WTC11 (cell line): ENCODE measurements at regions not wholly inside any gene's neighbourhood (a gene's known extent, or its start where the extent isn't known, plus 50 kb on each side); places are given as distances from the start of the nearest gene placed in this dataset.

Experiments used
- ATAC-seq: fragments of 200-7000 bp; cut with Tn5 transposase; 2 replicates; pipeline ENCODE4 v1.10.0; 2021; ENCODE audit warnings: mild to moderate bottlenecking, moderate library complexity
- CTCF ChIA-PET: fragments of 300-600 bp; sonication (Branson Sonifier 250); formaldehyde crosslinking; loops from one replicate; lab custom pipeline; 2021; ENCODE audit warnings: antibody characterized with exemption; lab: Charles Lee
- POLR2A ChIA-PET: fragments of 350-600 bp; sonication (Branson Sonifier 250); formaldehyde crosslinking; loops from one replicate; lab custom pipeline; 2021; ENCODE audit warnings: antibody characterized with exemption; lab: Charles Lee
- DNase-seq: peaks from one replicate; pipeline ENCODE4 v3.0.0; 2021; ENCODE audit warnings: low spot score
- H3K27ac Mint-ChIP-seq: 2 replicates; pipeline ENCODE4 v1.8.0; 2021; ENCODE audit warnings: mixed read lengths
- H3K27me3 Mint-ChIP-seq: 2 replicates; pipeline ENCODE4 v1.8.0; 2021; ENCODE audit warnings: low read depth, mild to moderate bottlenecking, moderate library complexity, mixed read lengths
- H3K36me3 Mint-ChIP-seq: 2 replicates; pipeline ENCODE4 v1.8.0; 2021; ENCODE audit warnings: mixed read lengths
- H3K4me1 Mint-ChIP-seq: 2 replicates; pipeline ENCODE4 v1.8.0; 2022; ENCODE audit warnings: mixed read lengths
- H3K4me3 Mint-ChIP-seq: 2 replicates; pipeline ENCODE4 v1.8.0; 2021; ENCODE audit warnings: mild to moderate bottlenecking, moderate library complexity, mixed read lengths
- H3K9me3 Mint-ChIP-seq: 2 replicates; pipeline ENCODE4 v1.8.0; 2021; ENCODE audit warnings: mixed read lengths
- ATF1 ChIP-seq: sonication (generic); formaldehyde crosslinking; IDR thresholded peaks from 2 replicates; pipeline ENCODE4 v1.8.1; 2023; ENCODE audit warnings: mild to moderate bottlenecking, moderate library complexity, missing genetic modification reagents
- ELF4 ChIP-seq: sonication (generic); formaldehyde crosslinking; IDR thresholded peaks from 2 replicates; pipeline ENCODE4 v1.8.1; 2022; ENCODE audit warnings: low read depth, mild to moderate bottlenecking, moderate library complexity, missing genetic modification reagents
- FOXK1 ChIP-seq: sonication (generic); formaldehyde crosslinking; IDR thresholded peaks from 2 replicates; pipeline ENCODE4 v1.8.0; 2022; ENCODE audit warnings: mild to moderate bottlenecking, moderate library complexity, missing genetic modification reagents
- JAZF1 ChIP-seq: fragments of 250-450 bp; sonication (Bioruptor Pico); IDR thresholded peaks from 2 replicates; pipeline ENCODE4 v1.9.0; 2021; ENCODE audit warnings: moderate library complexity, mild to moderate bottlenecking, inconsistent platforms
- MYBL2 ChIP-seq: sonication (generic); formaldehyde crosslinking; IDR thresholded peaks from 2 replicates; pipeline ENCODE4 v1.8.1; 2023; ENCODE audit warnings: mild to moderate bottlenecking, moderate library complexity, missing genetic modification reagents
- RELA ChIP-seq: sonication (generic); formaldehyde crosslinking; IDR thresholded peaks from 2 replicates; pipeline ENCODE4 v1.8.1; 2022; ENCODE audit warnings: missing genetic modification reagents, mild to moderate bottlenecking, borderline replicate concordance
- RORB ChIP-seq: fragments of 250-450 bp; sonication (Bioruptor Pico); IDR thresholded peaks from 2 replicates; pipeline ENCODE4 v1.9.0; 2021; ENCODE audit warnings: mild to moderate bottlenecking
- SMAD3 ChIP-seq: sonication (generic); formaldehyde crosslinking; IDR thresholded peaks from 2 replicates; pipeline ENCODE4 v1.8.0; 2022; ENCODE audit warnings: missing genetic modification reagents, mild to moderate bottlenecking, borderline replicate concordance
- ZNF317 ChIP-seq: sonication (generic); formaldehyde crosslinking; IDR thresholded peaks from 2 replicates; pipeline ENCODE4 v1.8.1; 2023; ENCODE audit warnings: low read depth, mild to moderate bottlenecking, moderate library complexity, missing genetic modification reagents, borderline replicate concordance
- ZNF671 ChIP-seq: fragments of 250-450 bp; sonication (Bioruptor Pico); IDR thresholded peaks from 2 replicates; pipeline ENCODE4 v1.8.0; 2021; ENCODE audit warnings: mild to moderate bottlenecking
- TF ChIP-seq, protein P1 (sequence below): fragments of 250-450 bp; sonication (Bioruptor Pico); IDR thresholded peaks from 2 replicates; pipeline ENCODE4 v1.9.0; 2021; ENCODE audit warnings: mild to moderate bottlenecking
- TF ChIP-seq, protein P2 (sequence below): fragments of 250-450 bp; sonication (Bioruptor Pico); IDR thresholded peaks from 2 replicates; pipeline ENCODE4 v1.8.0; 2021; ENCODE audit warnings: mild to moderate bottlenecking
- TF ChIP-seq, protein P3 (sequence below): sonication (generic); formaldehyde crosslinking; IDR thresholded peaks from 2 replicates; pipeline ENCODE4 v1.8.0; 2022; ENCODE audit warnings: mild to moderate bottlenecking, missing genetic modification reagents
- TF ChIP-seq, protein P4 (sequence below): sonication (generic); formaldehyde crosslinking; IDR thresholded peaks from 2 replicates; pipeline ENCODE4 v1.8.0; 2022; ENCODE audit warnings: mild to moderate bottlenecking, missing genetic modification reagents
- TF ChIP-seq, protein P5 (sequence below): sonication (generic); formaldehyde crosslinking; IDR thresholded peaks from 2 replicates; pipeline ENCODE4 v1.8.1; 2023; ENCODE audit warnings: mild to moderate bottlenecking, moderate library complexity, missing genetic modification reagents
- TF ChIP-seq, protein P6 (sequence below): sonication (generic); formaldehyde crosslinking; conservative IDR thresholded peaks from 2 replicates; pipeline ENCODE4 v1.8.1; 2022; ENCODE audit warnings: mild to moderate bottlenecking, missing genetic modification reagents
- TF ChIP-seq, protein P7 (sequence below): sonication (generic); formaldehyde crosslinking; IDR thresholded peaks from 2 replicates; pipeline ENCODE4 v1.8.1; 2023; ENCODE audit warnings: mild to moderate bottlenecking, missing genetic modification reagents
- TF ChIP-seq, protein P8 (sequence below): sonication (generic); formaldehyde crosslinking; IDR thresholded peaks from 2 replicates; pipeline ENCODE4 v1.8.1; 2023; ENCODE audit warnings: mild to moderate bottlenecking, missing genetic modification reagents

DNA sequence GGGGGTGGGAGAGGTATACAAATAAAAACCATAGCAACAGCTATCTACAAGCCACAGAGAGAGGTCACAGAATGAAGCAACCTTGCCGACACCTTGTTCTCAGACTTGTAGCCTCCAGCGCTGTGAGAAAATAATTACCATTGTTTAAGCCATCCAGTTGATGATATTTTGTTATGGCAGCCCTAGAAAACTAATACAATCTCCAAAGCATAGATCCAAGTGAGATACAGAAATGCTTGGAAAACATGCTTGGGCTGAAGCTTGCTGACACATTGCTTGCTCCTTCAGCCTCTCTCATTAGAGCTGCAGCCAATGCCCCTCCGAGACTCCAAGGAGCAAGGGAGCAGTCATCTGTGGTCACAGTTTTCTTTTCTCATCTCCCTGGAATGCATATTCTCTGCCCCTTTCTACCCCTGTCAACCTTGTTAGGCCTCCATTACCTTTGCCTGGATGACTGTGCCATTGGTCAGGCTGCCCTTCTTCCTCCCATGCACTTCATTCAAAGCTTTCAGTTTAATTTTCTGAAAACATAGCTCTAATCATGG, 401.4 kb upstream of the KLF4 start (continued):
- TF ChIP-seq, protein P1, sequence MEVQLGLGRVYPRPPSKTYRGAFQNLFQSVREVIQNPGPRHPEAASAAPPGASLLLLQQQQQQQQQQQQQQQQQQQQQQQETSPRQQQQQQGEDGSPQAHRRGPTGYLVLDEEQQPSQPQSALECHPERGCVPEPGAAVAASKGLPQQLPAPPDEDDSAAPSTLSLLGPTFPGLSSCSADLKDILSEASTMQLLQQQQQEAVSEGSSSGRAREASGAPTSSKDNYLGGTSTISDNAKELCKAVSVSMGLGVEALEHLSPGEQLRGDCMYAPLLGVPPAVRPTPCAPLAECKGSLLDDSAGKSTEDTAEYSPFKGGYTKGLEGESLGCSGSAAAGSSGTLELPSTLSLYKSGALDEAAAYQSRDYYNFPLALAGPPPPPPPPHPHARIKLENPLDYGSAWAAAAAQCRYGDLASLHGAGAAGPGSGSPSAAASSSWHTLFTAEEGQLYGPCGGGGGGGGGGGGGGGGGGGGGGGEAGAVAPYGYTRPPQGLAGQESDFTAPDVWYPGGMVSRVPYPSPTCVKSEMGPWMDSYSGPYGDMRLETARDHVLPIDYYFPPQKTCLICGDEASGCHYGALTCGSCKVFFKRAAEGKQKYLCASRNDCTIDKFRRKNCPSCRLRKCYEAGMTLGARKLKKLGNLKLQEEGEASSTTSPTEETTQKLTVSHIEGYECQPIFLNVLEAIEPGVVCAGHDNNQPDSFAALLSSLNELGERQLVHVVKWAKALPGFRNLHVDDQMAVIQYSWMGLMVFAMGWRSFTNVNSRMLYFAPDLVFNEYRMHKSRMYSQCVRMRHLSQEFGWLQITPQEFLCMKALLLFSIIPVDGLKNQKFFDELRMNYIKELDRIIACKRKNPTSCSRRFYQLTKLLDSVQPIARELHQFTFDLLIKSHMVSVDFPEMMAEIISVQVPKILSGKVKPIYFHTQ, result no peak
- TF ChIP-seq JAZF1 (CRISPR knock-in tag), result no peak

DNA sequence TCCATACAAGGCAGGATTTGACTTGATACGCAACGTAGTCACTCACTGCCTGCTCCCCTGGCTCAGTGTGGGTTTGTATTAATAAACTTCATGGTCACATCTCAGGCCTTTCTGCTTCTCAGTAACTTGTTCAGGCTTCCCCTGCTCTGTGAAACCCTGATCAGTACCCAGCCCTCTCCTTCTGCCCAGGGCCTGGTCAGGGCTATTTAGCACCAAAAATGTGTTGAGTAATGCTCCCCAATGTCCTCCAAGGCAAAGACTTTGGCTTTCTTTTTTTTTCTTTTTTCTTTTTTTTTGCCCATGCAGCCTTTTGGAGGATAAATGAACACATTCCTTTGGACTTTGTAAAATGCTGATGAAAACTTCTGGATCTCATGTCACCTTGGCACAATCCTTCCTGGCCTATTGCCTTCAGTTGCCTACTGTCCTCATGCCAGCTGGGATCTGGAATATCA, 399.2 kb upstream of the KLF4 start:
- Mint-ChIP-seq H3K36me3 (no peaks in the 10 kb centered on the region), H3K4me1 (no peaks in the 10 kb centered on the region), H3K4me3 (no peak overlapping the region), H3K27ac (no peak overlapping the region), H3K27me3 (no peaks in the 10 kb centered on the region), H3K9me3 (peaks cover 25% of the 10 kb centered on the region)
- ATAC-seq (no peak), DNase-seq (no peak)
- POLR2A ChIA-PET, result no interaction called here
- CTCF ChIA-PET, result no interaction called here
- TF ChIP-seq ZNF671 (no peak), ATF1 (CRISPR knock-in tag) (no peak), ELF4 (CRISPR knock-in tag) (no peak), SMAD3 (CRISPR knock-in tag) (no peak), ZNF317 (CRISPR knock-in tag) (no peak), RORB (CRISPR knock-in tag) (no peak), FOXK1 (CRISPR knock-in tag) (no peak), RELA (no peak), MYBL2 (no peak)
- TF ChIP-seq, protein P2, sequence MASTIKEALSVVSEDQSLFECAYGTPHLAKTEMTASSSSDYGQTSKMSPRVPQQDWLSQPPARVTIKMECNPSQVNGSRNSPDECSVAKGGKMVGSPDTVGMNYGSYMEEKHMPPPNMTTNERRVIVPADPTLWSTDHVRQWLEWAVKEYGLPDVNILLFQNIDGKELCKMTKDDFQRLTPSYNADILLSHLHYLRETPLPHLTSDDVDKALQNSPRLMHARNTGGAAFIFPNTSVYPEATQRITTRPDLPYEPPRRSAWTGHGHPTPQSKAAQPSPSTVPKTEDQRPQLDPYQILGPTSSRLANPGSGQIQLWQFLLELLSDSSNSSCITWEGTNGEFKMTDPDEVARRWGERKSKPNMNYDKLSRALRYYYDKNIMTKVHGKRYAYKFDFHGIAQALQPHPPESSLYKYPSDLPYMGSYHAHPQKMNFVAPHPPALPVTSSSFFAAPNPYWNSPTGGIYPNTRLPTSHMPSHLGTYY (CRISPR knock-in tag), result no peak
- TF ChIP-seq, protein P3, sequence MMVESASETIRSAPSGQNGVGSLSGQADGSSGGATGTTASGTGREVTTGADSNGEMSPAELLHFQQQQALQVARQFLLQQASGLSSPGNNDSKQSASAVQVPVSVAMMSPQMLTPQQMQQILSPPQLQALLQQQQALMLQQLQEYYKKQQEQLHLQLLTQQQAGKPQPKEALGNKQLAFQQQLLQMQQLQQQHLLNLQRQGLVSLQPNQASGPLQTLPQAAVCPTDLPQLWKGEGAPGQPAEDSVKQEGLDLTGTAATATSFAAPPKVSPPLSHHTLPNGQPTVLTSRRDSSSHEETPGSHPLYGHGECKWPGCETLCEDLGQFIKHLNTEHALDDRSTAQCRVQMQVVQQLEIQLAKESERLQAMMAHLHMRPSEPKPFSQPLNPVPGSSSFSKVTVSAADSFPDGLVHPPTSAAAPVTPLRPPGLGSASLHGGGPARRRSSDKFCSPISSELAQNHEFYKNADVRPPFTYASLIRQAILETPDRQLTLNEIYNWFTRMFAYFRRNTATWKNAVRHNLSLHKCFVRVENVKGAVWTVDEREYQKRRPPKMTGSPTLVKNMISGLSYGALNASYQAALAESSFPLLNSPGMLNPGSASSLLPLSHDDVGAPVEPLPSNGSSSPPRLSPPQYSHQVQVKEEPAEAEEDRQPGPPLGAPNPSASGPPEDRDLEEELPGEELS, result no peak
- TF ChIP-seq, protein P4, sequence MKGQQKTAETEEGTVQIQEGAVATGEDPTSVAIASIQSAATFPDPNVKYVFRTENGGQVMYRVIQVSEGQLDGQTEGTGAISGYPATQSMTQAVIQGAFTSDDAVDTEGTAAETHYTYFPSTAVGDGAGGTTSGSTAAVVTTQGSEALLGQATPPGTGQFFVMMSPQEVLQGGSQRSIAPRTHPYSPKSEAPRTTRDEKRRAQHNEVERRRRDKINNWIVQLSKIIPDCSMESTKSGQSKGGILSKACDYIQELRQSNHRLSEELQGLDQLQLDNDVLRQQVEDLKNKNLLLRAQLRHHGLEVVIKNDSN, result no peak
- TF ChIP-seq, protein P5, sequence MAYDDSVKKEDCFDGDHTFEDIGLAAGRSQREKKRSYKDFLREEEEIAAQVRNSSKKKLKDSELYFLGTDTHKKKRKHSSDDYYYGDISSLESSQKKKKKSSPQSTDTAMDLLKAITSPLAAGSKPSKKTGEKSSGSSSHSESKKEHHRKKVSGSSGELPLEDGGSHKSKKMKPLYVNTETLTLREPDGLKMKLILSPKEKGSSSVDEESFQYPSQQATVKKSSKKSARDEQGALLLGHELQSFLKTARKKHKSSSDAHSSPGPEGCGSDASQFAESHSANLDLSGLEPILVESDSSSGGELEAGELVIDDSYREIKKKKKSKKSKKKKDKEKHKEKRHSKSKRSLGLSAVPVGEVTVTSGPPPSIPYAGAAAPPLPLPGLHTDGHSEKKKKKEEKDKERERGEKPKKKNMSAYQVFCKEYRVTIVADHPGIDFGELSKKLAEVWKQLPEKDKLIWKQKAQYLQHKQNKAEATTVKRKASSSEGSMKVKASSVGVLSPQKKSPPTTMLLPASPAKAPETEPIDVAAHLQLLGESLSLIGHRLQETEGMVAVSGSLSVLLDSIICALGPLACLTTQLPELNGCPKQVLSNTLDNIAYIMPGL (CRISPR knock-in tag), result no peak
- TF ChIP-seq, protein P6, sequence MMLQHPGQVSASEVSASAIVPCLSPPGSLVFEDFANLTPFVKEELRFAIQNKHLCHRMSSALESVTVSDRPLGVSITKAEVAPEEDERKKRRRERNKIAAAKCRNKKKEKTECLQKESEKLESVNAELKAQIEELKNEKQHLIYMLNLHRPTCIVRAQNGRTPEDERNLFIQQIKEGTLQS (CRISPR knock-in tag), result no peak
- TF ChIP-seq, protein P7, sequence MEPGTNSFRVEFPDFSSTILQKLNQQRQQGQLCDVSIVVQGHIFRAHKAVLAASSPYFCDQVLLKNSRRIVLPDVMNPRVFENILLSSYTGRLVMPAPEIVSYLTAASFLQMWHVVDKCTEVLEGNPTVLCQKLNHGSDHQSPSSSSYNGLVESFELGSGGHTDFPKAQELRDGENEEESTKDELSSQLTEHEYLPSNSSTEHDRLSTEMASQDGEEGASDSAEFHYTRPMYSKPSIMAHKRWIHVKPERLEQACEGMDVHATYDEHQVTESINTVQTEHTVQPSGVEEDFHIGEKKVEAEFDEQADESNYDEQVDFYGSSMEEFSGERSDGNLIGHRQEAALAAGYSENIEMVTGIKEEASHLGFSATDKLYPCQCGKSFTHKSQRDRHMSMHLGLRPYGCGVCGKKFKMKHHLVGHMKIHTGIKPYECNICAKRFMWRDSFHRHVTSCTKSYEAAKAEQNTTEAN (CRISPR knock-in tag), result no peak
- TF ChIP-seq, protein P8, sequence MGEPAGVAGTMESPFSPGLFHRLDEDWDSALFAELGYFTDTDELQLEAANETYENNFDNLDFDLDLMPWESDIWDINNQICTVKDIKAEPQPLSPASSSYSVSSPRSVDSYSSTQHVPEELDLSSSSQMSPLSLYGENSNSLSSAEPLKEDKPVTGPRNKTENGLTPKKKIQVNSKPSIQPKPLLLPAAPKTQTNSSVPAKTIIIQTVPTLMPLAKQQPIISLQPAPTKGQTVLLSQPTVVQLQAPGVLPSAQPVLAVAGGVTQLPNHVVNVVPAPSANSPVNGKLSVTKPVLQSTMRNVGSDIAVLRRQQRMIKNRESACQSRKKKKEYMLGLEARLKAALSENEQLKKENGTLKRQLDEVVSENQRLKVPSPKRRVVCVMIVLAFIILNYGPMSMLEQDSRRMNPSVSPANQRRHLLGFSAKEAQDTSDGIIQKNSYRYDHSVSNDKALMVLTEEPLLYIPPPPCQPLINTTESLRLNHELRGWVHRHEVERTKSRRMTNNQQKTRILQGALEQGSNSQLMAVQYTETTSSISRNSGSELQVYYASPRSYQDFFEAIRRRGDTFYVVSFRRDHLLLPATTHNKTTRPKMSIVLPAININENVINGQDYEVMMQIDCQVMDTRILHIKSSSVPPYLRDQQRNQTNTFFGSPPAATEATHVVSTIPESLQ (CRISPR knock-in tag), result no peak
